ENCODE measurements at regions not wholly inside any gene's neighbourhood (a gene's known extent, or its start where the extent isn't known, plus 50 kb on each side); places are given as distances from the start of the nearest gene placed in this dataset.

GRCh38 chr5:138635708-138636107 is 60.5 kb upstream of the HSPA9 start:
- CTCF ChIA-PET = interaction anchor here (0.6 kb wide), 1 partner anchor 585 kb away, joined by 3 read pairs; no protein-coding TSS in a partner anchor
- H3K4ac ChIP-seq (ENCODE audit: low read depth, low read length) = no peak overlapping the region
- no peaks in the 10 kb centered on the region for H3K4me1 ChIP-seq (ENCODE audit: control insufficient read depth, insufficient read depth, low read length)
- dilution Hi-C loops (cut with HindIII; ENCODE audit: low sequenced_read_pairs, unreplicated experiment) (no loop called here), in situ Hi-C loops (cut with MboI; ENCODE audit: low sequenced_read_pairs) (no loop called here), intact Hi-C loops (cut with micrococcal nuclease) (no loop called here)
- H2AK9ac ChIP-seq (replicated peaks; ENCODE audit: low read depth, low read length, poor library complexity) = no peak overlapping the region
- H3K27me3 ChIP-seq (ENCODE audit: control insufficient read depth, insufficient read depth, low read length) = peaks cover 19% of the 10 kb centered on the region
- no peak overlapping the region for H3K4me2 ChIP-seq (ENCODE audit: low read depth, low read length)
- H2AFZ ChIP-seq (replicated peaks; ENCODE audit: low read length, poor library complexity) = no peak overlapping the region
- no peak overlapping the region for H2BK120ac ChIP-seq (ENCODE audit: low read depth, low read length)
- no peak overlapping the region for H4K91ac ChIP-seq (ENCODE audit: insufficient read depth, low read depth, low read length)
- no peak overlapping the region for H4K5ac ChIP-seq (ENCODE audit: low read depth, low read length)
- H3K36me3 ChIP-seq (ENCODE audit: control insufficient read depth, insufficient read depth, low read length) = no peaks in the 10 kb centered on the region
- H2BK5ac ChIP-seq (ENCODE audit: low read depth, low read length, poor library complexity, severe bottlenecking) = no peak overlapping the region
- H2BK20ac ChIP-seq (ENCODE audit: low read depth, low read length) = no peak overlapping the region
- H3K4me3 ChIP-seq (ENCODE audit: insufficient read depth, low read depth, low read length) = no peak overlapping the region
- no peak overlapping the region for H4K8ac ChIP-seq (ENCODE audit: low read depth in 2 of 2, low read length in 2 of 2)
- H3K9me3 ChIP-seq (ENCODE audit: control insufficient read depth, insufficient read depth, low read length) = no peaks in the 10 kb centered on the region
- DNase-seq = no peak
- no peak overlapping the region for H3K14ac ChIP-seq (replicated peaks; ENCODE audit: low read depth, low read length)
- no peak overlapping the region for H3K23ac ChIP-seq (ENCODE audit: low read depth, low read length)
- H2BK15ac ChIP-seq (ENCODE audit: low read depth, low read length) = no peak overlapping the region
- ATAC-seq (ENCODE audit: low read depth) = no peak
- H3K9me1 ChIP-seq (ENCODE audit: insufficient read depth, low read length) = no peaks in the 10 kb centered on the region
- no peak overlapping the region for H3K27ac ChIP-seq (ENCODE audit: insufficient read depth, low read length)
- no peak overlapping the region for H2AK5ac ChIP-seq (ENCODE audit: low read depth, low read length)
- H3K79me1 ChIP-seq (ENCODE audit: low read depth in 1 of 2, low read length in 2 of 2) = no peaks in the 10 kb centered on the region
- POLR2A ChIA-PET (ENCODE audit: unreplicated experiment) = interaction anchor here (0.5 kb wide), 1 partner anchor 239 kb away, joined by 4 read pairs; no protein-coding TSS in a partner anchor
- H4K20me1 ChIP-seq (ENCODE audit: insufficient read depth, low read length) = no peaks in the 10 kb centered on the region
- no TSS peak for BruUV-seq (replicated peaks)
- TF ChIP-seq, protein P1, sequence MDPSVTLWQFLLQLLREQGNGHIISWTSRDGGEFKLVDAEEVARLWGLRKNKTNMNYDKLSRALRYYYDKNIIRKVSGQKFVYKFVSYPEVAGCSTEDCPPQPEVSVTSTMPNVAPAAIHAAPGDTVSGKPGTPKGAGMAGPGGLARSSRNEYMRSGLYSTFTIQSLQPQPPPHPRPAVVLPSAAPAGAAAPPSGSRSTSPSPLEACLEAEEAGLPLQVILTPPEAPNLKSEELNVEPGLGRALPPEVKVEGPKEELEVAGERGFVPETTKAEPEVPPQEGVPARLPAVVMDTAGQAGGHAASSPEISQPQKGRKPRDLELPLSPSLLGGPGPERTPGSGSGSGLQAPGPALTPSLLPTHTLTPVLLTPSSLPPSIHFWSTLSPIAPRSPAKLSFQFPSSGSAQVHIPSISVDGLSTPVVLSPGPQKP (IDR thresholded peaks at IDR 0.05; ENCODE audit: borderline replicate concordance, low read depth, low read length) = no peak
- no peak for TF ChIP-seq FOS (IDR thresholded peaks at IDR 0.05; ENCODE audit: low read depth, low read length)
- TF ChIP-seq RAD21 (IDR thresholded peaks at IDR 0.05; ENCODE audit: low read length) = no peak
- H3K9ac ChIP-seq (ENCODE audit: low read depth, low read length) = no peak overlapping the region
- H3K56ac ChIP-seq (ENCODE audit: extremely low read depth, insufficient read depth, low read length) = no peak overlapping the region
- 69% methylated on average over 2 of the region's 5 CpGs; no CpG with 5 or more reads in 1 of the 2 experiments for WGBS, 2 experiments (ENCODE audit: extremely low coverage in 2 of 2, insufficient read length in 1 of 2)
- no peak overlapping the region for H3K18ac ChIP-seq (ENCODE audit: low read depth, low read length)

Measured in IMR-90 (cell line).